Activated CD8-positive, alpha-beta memory T cell treated with anti-CD3 and anti-CD28 coated beads, Interleukin-2, amount 50 U/mL, for 48 hours (primary cell): ENCODE measurements at regions not wholly inside any gene's neighbourhood (a gene's known extent, or its start where the extent isn't known, plus 50 kb on each side); places are given as distances from the start of the nearest gene placed in this dataset.

ENCODE experiments used
- DNase-seq: peaks from one replicate; pipeline ENCODE4 v3.0.0-alpha.2; 2020

DNA sequence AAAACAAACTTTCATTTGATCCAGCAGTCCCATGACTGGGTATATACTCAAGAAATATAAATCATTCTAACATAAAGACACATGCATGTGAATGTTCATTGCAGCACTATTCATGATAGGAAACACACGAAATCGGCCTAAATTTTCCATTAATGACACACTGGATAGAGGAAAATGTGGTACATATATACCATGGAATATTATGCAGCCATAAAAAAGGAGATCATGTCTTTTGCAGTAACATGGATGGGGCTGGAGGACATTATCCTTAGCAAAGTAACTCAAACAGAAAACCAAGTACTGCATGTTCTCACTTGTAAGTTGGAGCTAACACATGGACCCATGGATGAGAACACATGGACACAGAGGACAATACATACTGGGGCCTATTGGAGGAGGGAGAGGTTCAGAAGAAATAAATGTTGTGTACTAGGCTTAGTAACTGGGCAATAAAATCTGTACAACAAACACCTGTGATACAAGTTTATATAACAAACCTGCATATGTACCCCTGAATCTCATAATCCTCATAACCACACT lies 283.6 kb downstream of the LMO7 start:
- DNase-seq, result no peak

DNA sequence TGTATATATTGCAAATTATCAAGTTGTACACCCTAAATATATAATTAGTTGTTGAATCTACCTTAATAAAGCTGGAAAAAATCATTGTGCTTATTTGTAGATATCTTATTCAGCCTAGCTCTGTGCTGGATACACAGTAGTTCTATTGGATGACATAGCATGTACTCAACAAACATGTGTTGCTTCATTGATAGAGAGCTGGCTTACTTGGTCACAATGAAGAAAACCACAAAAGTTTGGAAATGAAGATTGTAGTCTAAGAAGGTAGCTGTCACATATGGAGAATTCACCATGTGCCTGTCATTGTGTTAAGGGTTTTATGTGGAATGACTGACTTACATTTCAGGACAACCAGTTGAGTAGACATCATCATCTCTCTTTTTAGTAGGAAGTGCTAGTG lies 278.9 kb downstream of the LMO7 start:
- DNase-seq, result no peak

DNA sequence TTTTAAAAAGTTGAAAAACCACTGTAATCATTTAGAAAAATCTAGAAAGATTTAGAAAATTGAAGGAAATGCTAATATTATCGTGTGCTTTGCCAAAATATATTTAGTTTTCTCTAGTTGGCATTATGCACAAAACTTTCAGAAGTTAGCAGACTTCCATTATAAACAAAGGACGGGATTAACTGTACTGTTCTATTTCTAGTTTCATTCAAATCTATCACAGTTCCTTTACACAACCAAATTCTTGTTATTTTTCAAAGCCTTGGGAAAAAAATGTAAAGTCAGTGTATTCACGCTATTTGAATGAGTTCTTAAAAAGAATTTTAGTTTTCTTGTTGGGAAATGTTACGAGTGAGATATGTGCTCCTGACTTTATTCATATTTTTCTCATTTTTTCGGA lies 277.8 kb downstream of the LMO7 start:
- DNase-seq, result no peak

DNA sequence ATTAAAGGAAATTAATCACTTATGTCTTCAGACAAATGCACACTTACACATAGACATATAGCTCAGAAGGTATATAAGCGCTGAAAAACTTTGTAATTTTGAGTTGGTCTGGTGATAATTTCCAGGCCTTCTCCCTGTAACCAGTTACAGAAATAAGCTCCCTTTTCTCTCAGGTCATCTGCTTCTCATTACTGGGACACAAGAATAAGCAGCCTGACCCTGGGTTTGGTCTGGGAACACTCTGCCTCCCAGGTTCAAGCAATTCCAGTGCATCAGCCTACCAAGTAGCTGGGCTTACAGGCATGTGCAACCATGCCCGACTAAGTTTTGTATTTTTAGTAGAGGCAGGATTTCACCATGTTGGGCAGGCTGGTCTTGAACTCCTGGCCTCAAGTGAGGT lies 274.5 kb downstream of the LMO7 start:
- no peak for DNase-seq
